Forelimb muscle (tissue), 1 donor: ENCODE measurements at regions not wholly inside any gene's neighbourhood (a gene's known extent, or its start where the extent isn't known, plus 50 kb on each side); places are given as distances from the start of the nearest gene placed in this dataset.

Experiments used
- DNase-seq: peaks from one replicate; pipeline ENCODE4 v3.0.0-alpha.2; 2013; ENCODE audit warnings: low read depth

- no peak for DNase-seq
These were observed 84.6 kb downstream of the MYEOV start for GRCh38 chr11:69378303-69379141.

- no peak for DNase-seq
These were observed 86.5 kb downstream of the MYEOV start for GRCh38 chr11:69380451-69380901.

GRCh38 chr11:69380921-69381581 is 87.1 kb downstream of the MYEOV start:
- no peak for DNase-seq

DNA sequence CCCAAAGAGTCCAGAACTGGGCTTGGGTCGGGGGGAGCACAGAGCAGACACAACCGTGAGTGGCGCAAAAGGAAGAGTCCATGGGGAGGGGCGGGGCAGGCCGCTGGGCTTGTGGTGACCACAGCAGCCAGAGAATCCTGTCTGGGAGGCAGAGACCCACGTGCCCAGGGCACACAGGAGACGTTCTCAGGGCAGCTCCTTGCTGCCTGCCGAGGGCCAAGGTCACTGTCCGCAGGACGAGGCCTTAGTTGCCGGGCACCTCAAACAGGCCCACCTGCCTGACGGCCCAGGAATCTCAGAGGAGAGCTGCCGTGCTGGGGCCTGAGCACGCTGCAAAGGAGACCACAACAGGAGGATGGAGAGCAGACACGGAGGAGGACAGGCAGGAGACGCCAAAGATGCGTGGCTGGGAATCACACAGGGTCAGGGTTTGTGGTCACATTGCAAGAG is 87.8 kb downstream of the MYEOV start:
- DNase-seq: no peak

- DNase-seq: peak; percentile 38
These were observed 88.5 kb downstream of the MYEOV start for GRCh38 chr11:69382131-69383128.

GRCh38 chr11:69383372-69384250 is 89.7 kb downstream of the MYEOV start:
- no peak for DNase-seq

- DNase-seq: no peak
These were observed 90.5 kb downstream of the MYEOV start for GRCh38 chr11:69384251-69385143.

- no peak for DNase-seq
These were observed 91.3 kb downstream of the MYEOV start for GRCh38 chr11:69385144-69385820.

DNA sequence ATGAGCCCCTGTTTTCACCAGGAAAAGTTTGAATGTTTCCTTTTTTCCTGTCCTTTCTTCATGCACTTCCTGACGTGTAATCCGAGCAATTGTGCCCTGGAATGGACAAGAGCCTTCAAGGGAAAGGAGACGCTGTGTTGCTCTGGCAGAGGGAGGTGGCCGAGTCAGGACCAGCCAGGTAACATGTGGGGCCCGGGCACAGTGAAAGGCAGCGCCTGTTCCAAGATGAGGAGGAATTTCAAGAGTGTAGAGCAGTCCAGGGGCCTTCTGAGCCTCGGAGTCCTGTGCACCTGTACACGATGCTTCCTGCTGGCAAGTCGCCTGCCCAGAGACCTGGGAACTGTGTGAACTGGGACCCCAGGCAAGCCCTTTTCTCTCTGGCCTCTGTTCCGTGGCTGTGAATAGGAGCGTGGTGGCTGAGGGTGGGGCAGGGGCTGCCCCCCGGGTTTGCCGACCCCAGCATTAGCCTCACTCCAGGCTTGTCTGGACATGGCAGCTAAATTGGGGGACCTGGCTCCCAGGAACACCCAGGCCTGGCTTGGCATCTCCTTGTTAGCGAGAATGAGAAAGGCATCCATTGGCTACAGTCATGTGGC is 92.0 kb downstream of the MYEOV start:
- DNase-seq: no peak

DNA sequence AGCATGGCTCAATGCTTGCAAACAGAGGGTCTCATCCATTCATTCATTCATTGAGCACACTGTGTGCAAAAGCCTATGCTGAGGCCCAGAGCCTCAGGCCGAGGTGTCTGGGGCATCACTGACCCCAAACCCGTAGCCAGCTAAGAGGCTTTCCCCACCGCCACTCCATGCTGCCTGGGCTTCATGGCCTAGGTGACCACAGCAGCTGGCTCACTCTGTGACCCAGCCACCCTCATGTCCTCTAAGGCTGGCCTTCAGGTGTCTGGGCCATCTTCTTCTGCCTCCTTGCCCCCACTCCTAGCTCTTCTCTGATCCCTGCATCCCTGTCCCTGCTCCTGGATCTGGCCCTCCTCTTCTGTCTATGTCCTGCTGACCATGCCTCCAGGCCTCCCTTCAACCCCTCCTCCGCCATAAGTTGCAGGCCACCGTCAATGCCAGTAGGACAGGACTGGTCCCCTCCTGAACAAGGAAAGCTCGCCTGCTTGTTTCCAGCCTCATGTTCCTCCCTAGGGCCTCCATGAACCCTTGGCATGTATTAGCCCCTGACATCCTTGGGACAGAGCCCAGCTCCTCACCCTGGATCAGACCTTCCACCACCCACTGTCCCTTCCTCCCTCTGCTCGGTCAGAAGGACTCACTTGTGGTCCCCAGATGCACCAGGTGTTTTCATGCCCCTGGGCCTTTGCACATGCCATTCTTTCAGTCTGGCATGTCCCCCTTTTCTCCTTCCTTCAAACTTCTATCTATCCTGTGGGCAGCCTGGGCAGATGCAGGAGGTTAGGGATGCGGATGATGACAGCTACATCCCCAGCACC is 92.8 kb downstream of the MYEOV start:
- DNase-seq: no peak

GRCh38 chr11:69387409-69387885 is 93.5 kb downstream of the MYEOV start:
- no peak for DNase-seq

DNA sequence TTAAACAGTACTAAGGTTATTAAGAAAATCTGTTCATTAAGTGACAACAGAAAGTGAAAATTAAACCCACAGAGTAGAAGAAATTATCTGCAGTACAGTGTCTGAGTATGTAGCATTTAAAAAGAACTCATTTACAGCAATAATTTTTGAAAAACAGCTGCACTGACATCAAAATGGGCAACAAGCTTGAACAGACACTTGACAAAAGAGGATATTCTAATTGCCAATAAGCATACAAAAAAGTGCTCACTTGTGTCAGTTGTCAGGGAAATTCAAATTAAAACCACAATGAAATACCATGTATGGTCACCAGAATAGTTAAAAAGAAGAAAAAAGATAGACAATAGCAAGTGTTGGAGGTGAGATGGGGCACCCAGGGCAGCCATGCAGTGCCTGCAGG is 93.3 kb upstream of the LINC01488 start:
- DNase-seq: no peak

DNA sequence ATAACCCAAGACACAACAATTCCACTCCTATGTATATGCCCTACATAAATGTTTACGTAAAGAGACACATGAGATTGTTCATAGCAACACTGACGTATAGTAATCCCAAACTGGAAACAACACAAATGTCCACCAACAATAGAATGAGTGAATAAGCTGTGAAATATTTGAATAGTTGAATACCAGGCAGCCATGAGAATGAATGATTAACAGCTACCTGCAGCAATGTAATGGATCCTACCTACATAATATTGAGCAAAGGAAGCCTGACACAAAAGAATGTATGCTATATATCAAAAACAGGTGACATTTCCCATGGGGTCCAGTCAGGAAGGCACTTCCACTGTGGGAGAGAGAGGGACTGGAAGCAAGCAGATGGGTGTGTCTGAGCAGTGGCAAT is 92.8 kb upstream of the LINC01488 start:
- no peak for DNase-seq

DNA sequence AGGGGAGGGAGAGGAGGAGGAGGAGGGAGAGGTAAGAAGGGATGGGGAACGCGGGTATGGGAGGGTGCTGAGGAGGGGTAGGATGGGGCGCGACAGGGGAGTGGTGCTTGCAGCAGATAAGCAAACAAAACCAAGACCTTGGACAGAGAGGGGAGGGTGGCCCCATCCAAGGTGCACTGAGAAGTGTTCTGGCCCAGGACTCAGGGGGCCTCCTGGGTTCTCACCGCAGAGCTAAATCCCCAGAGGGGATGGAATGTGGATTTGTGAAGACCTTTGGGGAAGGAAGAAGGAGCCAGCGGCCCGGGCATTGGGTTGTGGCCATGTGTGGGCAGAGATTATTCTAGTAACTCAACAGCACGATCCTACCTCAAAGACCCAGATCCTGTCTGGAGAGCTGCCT is 90.9 kb upstream of the LINC01488 start:
- DNase-seq: no peak

DNA sequence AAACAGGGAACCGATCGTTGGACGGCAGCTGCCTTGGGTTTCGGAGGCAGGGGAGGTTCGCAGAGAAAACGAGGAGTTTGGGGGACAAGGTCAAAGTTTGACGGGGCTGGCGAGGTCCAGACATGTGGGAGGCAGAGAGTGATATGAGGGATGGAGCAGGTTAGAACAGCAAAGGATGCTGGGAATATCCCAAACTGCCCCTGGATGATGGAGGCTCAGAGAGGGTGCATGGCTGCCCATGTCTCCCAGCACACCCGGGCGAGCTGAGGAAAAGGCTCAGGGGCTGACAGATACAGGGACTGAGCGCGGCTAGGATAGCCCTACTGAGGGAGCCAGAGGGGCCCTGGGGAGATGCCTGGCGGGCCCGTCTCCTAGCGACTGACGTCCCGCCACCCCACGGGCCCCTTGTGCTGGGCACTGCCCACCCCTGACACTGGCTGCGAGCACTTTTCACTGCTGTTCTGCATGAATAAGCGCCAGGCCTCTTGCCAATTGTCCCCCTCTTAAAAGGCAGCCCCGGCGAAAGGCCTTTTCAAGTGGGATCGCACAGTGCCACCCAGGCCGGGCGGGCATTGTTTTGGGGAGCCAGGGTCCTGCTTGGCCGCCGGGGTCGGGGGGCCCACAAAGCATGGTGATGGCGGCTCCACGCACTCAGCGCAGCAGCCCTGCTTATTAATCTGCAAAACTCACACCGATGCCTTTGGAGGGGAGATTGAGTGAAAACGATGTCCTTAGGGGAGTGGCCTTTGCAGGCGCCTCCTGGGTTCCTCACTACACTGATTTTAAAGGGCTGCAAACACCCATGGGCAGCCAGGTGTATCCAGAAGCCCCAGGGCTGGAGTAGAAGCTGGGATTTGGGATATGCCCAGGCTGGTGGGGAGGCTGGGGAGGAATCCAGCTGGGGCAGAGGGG is 90.0 kb upstream of the LINC01488 start:
- DNase-seq: no peak

DNA sequence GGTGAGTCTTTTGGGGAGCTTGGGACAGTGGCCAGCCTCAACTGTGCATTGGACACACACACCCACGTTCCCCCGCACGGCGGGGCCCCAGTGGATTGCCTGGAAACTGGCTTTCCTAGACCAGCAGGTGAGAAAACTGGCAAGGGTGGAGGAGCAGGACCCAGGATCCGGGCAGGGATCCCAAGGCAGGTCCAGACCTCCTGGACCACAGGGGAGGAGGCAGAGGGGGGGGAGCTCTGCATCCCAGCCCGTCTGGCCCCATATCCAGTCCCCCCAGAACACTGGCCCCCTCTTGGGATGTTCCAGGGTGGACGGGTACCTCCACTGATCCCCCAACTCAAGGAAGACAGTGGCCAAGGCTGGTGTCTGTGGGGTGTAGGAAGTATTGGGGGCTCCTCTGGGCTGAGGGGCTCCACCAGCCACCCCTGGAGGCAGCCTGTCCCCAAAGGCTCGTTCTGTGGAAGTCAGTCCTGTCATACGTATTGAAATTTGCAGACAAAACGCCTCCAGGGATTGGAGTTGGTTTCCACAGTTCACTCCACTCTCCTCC is 89.3 kb upstream of the LINC01488 start:
- no peak for DNase-seq
